ENCODE measurements at regions not wholly inside any gene's neighbourhood (a gene's known extent, or its start where the extent isn't known, plus 50 kb on each side); places are given as distances from the start of the nearest gene placed in this dataset.

GRCh38 chr4:97003715-97004114, 1139.6 kb downstream of the STPG2 start:
- POLR2A ChIA-PET (ENCODE audit: unreplicated experiment), result no interaction called here

More at GRCh38 chr4:97003715-97004114, 1139.6 kb downstream of the STPG2 start:
- no peak overlapping the region for H3K9ac ChIP-seq (ENCODE audit: low read depth, low read length)
- DNase-seq (no peak), ATAC-seq (ENCODE audit: low read depth) (no peak)
- no peak for TF ChIP-seq FOS (IDR thresholded peaks at IDR 0.05; ENCODE audit: low read depth, low read length)
- no peak for TF ChIP-seq MAFK (IDR thresholded peaks at IDR 0.05; ENCODE audit: low read depth, low read length)
- no peak for TF ChIP-seq USF2 (IDR thresholded peaks at IDR 0.05; ENCODE audit: low read depth, low read length)
- no peak for TF ChIP-seq CEBPB (IDR thresholded peaks at IDR 0.05; ENCODE audit: low read depth, low read length)
- no peak for TF ChIP-seq POLR2A (IDR thresholded peaks at IDR 0.05; ENCODE audit: low read depth, low read length)
- no peak for TF ChIP-seq MAZ (IDR thresholded peaks at IDR 0.05; ENCODE audit: borderline replicate concordance, low read depth, low read length)
- TF ChIP-seq ELK1 (IDR thresholded peaks at IDR 0.05; ENCODE audit: borderline replicate concordance, low read depth, low read length), result no peak
- no peak overlapping the region for H2AK5ac ChIP-seq (ENCODE audit: low read depth, low read length)
- no peaks in the 10 kb centered on the region for H3K9me1 ChIP-seq (ENCODE audit: insufficient read depth, low read length)
- H3K14ac ChIP-seq (replicated peaks; ENCODE audit: low read depth, low read length), result no peak overlapping the region
- no peak overlapping the region for H2BK120ac ChIP-seq (ENCODE audit: low read depth, low read length)
- H3K18ac ChIP-seq (ENCODE audit: low read depth, low read length), result no peak overlapping the region
- H3K27ac ChIP-seq (ENCODE audit: insufficient read depth, low read length), result no peak overlapping the region
- no peaks in the 10 kb centered on the region for H3K79me1 ChIP-seq (ENCODE audit: low read depth in 1 of 2, low read length in 2 of 2)
- H4K20me1 ChIP-seq (ENCODE audit: insufficient read depth, low read length), result no peaks in the 10 kb centered on the region
- no TSS peak for BruUV-seq (replicated peaks)
- dilution Hi-C loops (cut with HindIII; ENCODE audit: low sequenced_read_pairs, unreplicated experiment) (no loop called here), intact Hi-C loops (cut with micrococcal nuclease) (no loop called here), in situ Hi-C loops (cut with MboI; ENCODE audit: low sequenced_read_pairs) (no loop called here)
- H3K23ac ChIP-seq (ENCODE audit: low read depth, low read length), result no peak overlapping the region
- no peak overlapping the region for H2BK5ac ChIP-seq (ENCODE audit: low read depth, low read length, poor library complexity, severe bottlenecking)
- H2BK20ac ChIP-seq (ENCODE audit: low read depth, low read length), result no peak overlapping the region
- H3K27me3 ChIP-seq (ENCODE audit: control insufficient read depth, insufficient read depth, low read length), result no peaks in the 10 kb centered on the region
- H3K4me1 ChIP-seq (ENCODE audit: control insufficient read depth, insufficient read depth, low read length), result no peaks in the 10 kb centered on the region
- CTCF ChIA-PET, result no interaction called here
- no peak overlapping the region for H4K5ac ChIP-seq (ENCODE audit: low read depth, low read length)
- no peak overlapping the region for H3K4ac ChIP-seq (ENCODE audit: low read depth, low read length)
- H2AK9ac ChIP-seq (replicated peaks; ENCODE audit: low read depth, low read length, poor library complexity), result no peak overlapping the region
- no peak overlapping the region for H4K91ac ChIP-seq (ENCODE audit: insufficient read depth, low read depth, low read length)
- no peak overlapping the region for H4K8ac ChIP-seq (ENCODE audit: low read depth in 2 of 2, low read length in 2 of 2)
- H3K56ac ChIP-seq (ENCODE audit: extremely low read depth, insufficient read depth, low read length), result no peak overlapping the region
- H3K4me2 ChIP-seq (ENCODE audit: low read depth, low read length), result no peak overlapping the region
- no peak overlapping the region for H3K4me3 ChIP-seq (ENCODE audit: insufficient read depth, low read depth, low read length)
- no peaks in the 10 kb centered on the region for H3K36me3 ChIP-seq (ENCODE audit: control insufficient read depth, insufficient read depth, low read length)
- no peak overlapping the region for H2AFZ ChIP-seq (replicated peaks; ENCODE audit: low read length, poor library complexity)
- no peak overlapping the region for H2BK15ac ChIP-seq (ENCODE audit: low read depth, low read length)
- H3K9me3 ChIP-seq (ENCODE audit: control insufficient read depth, insufficient read depth, low read length), result no peaks in the 10 kb centered on the region; the same call in 1 of the 2 replicates
